ENCODE measurements at regions not wholly inside any gene's neighbourhood (a gene's known extent, or its start where the extent isn't known, plus 50 kb on each side); places are given as distances from the start of the nearest gene placed in this dataset.
"Not testable (repeated sequence)": the region's sequence is repeated elsewhere in the genome, so short reads cannot be mapped to it uniquely, and the experiment has no call there.

DNA sequence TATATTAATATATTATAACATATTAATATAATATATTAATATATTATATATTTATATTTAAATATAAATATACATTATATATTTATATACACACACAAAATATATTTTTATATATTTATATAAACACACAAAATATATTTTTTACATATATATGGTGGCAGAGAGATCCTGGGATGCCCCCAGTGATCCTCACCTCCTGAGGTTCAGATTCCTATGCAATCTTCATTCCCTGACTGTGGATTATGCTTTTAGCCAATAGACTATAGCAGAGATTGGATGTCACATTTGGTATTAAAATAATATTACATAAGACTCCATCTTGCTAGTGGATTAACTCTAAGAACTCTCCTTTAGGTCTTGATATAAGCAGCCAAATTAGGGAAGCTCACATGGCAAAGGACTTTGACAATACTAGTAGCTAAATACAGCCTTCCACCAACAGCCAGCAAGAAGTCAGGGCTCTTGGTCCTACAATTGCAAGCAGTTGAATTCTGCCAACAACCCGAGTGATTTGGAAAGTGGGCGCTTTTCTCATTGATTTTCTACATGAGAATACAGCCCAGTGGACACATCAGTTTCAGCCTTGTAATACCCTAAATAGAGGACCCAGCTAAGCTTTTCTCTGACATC lies 681.0 kb downstream of the C6orf118 start:
- TF ChIP-seq POLR2A (IDR thresholded peaks at IDR 0.05) (no peak), POLR2AphosphoS5 (IDR thresholded peaks at IDR 0.05) (no peak)
- TF ChIP-seq, protein P1, sequence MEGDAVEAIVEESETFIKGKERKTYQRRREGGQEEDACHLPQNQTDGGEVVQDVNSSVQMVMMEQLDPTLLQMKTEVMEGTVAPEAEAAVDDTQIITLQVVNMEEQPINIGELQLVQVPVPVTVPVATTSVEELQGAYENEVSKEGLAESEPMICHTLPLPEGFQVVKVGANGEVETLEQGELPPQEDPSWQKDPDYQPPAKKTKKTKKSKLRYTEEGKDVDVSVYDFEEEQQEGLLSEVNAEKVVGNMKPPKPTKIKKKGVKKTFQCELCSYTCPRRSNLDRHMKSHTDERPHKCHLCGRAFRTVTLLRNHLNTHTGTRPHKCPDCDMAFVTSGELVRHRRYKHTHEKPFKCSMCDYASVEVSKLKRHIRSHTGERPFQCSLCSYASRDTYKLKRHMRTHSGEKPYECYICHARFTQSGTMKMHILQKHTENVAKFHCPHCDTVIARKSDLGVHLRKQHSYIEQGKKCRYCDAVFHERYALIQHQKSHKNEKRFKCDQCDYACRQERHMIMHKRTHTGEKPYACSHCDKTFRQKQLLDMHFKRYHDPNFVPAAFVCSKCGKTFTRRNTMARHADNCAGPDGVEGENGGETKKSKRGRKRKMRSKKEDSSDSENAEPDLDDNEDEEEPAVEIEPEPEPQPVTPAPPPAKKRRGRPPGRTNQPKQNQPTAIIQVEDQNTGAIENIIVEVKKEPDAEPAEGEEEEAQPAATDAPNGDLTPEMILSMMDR (IDR thresholded peaks at IDR 0.05) = no peak
- H3K36me3 ChIP-seq = no peaks in the 10 kb centered on the region
- intact Hi-C loops (cut with DNase I) = no loop called here
- H3K27ac ChIP-seq = no peak overlapping the region
- DNase-seq (ENCODE audit: low spot score) = no peak
- no peaks in the 10 kb centered on the region for H3K27me3 ChIP-seq (replicated peaks; ENCODE audit: insufficient read depth)
- no peaks in the 10 kb centered on the region for H3K9me3 ChIP-seq
- no peak overlapping the region for H3K4me3 ChIP-seq
- H3K4me1 ChIP-seq (replicated peaks) = no peaks in the 10 kb centered on the region
- WGBS = 78% methylated on average over 2 of the region's 2 CpGs

DNA sequence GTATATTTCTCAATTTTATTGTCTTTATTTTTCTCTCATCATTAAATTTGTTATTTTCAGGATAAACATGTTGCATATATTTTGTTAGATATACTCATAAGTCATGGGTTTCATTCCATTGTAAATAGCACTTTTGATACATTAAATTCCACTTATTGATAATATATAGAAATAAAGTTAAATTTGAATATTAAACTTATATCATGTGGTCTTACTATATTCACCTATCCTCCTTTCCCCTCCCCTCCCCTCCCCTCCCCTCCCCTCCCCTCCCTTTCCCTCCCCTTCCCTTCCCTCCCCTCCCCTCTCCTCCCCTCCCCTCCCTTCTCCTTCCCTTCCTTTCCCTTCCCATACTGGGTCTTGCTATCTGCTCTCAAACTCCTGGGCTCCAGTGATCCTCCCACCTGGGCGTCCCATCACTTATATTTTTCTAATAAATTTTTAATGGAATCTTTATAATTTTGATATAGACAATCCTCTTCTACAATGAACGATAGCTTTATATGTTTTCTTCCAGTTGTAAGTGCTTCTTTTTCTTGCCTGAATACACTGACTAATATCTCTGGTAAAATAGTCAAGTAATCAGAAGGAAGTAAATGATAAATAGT lies 692.4 kb downstream of the C6orf118 start:
- intact Hi-C loops (cut with DNase I) = no loop called here
- Histone ChIP-seq H3K27me3 (replicated peaks; ENCODE audit: insufficient read depth) (no peaks in the 10 kb centered on the region), H3K4me1 (replicated peaks) (no peaks in the 10 kb centered on the region), H3K36me3 (no peaks in the 10 kb centered on the region), H3K4me3 (no peak overlapping the region), H3K27ac (no peak overlapping the region), H3K9me3 (no peaks in the 10 kb centered on the region)
- DNase-seq (ENCODE audit: low spot score) = no peak
- 81% methylated on average over 2 of the region's 2 CpGs for WGBS
- TF ChIP-seq POLR2AphosphoS5 (IDR thresholded peaks at IDR 0.05) = no peak
- no peak for TF ChIP-seq POLR2A (IDR thresholded peaks at IDR 0.05)
- TF ChIP-seq, protein P1 (IDR thresholded peaks at IDR 0.05) = no peak

DNA sequence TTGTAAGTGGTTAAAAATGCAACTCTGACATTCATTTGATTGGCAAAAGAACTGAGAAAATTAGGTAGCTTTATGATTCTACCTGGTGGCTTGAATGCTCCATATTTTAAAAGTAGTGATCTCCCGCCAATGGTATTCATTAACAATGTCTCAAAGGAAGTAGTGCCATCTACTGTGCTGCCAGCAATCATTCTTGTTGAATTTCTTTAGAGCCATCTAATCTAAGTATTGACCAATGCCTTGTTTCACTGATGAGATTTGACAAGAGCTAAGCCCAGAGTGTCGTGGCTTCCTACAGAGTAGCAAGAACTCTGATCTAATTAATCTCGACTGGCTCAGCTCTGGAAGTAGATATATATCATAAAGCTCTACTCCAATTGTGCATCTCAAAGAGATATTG lies 696.7 kb downstream of the C6orf118 start:
- Histone ChIP-seq H3K36me3 (no peaks in the 10 kb centered on the region), H3K4me1 (replicated peaks) (no peaks in the 10 kb centered on the region), H3K9me3 (no peaks in the 10 kb centered on the region), H3K27me3 (replicated peaks; ENCODE audit: insufficient read depth) (no peaks in the 10 kb centered on the region), H3K27ac (no peak overlapping the region), H3K4me3 (no peak overlapping the region)
- DNase-seq (ENCODE audit: low spot score) = no peak
- TF ChIP-seq POLR2A (IDR thresholded peaks at IDR 0.05) = no peak
- TF ChIP-seq, protein P1 (IDR thresholded peaks at IDR 0.05) = no peak
- TF ChIP-seq POLR2AphosphoS5 (IDR thresholded peaks at IDR 0.05) = no peak
- intact Hi-C loops (cut with DNase I) = no loop called here
- 58% methylated on average over 3 of the region's 3 CpGs for WGBS

DNA sequence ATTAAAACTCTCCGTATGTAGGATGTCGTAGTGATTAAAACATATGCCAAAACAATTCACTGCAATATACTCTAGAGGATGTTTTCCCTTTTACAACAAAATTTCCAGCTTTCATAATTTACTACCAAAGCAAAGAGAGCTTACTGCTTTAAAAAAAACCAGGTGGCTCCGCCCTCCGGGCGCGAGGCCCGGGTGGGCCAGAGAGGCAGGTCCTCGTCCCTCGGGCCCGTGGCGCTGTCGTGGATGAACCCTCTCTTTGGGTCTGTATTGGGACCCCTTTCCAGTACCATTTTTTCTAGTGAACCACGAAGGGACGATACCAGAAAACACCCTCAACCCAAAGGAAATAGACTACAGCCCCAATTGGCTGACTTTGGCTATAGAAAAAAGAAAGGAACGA lies 698.5 kb downstream of the C6orf118 start:
- H3K36me3 ChIP-seq; H3K4me1 ChIP-seq (replicated peaks); DNase-seq (ENCODE audit: low spot score); intact Hi-C loops (cut with DNase I); H3K4me3 ChIP-seq; H3K27ac ChIP-seq; H3K27me3 ChIP-seq (replicated peaks; ENCODE audit: insufficient read depth); H3K9me3 ChIP-seq: not testable (repeated sequence)
- 88% methylated on average over 15 of the region's 15 CpGs for WGBS

DNA sequence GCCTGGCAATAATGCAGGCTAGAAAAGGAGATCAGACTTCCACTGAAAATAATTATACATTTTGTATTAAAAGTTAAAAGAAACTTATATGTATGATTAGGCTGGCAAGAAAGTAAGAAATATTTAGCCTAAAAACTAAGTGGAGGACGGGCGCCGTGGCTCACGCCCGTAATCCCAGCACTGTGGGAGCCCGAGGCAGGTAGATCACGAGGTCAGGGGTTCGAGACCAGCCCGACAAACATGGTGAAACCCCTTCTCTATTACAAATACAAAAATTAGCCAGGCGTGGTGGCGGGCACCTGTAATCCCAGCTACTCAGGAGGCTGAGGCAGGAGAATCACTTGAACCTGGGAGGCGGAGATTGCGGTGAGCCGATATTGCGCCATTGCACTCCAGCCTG lies 707.0 kb downstream of the C6orf118 start:
- H3K4me1 ChIP-seq (replicated peaks); H3K27ac ChIP-seq; H3K27me3 ChIP-seq (replicated peaks; ENCODE audit: insufficient read depth); H3K9me3 ChIP-seq; intact Hi-C loops (cut with DNase I); H3K36me3 ChIP-seq; H3K4me3 ChIP-seq; DNase-seq (ENCODE audit: low spot score): not testable (repeated sequence)
- WGBS = 96% methylated on average over 15 of the region's 15 CpGs

DNA sequence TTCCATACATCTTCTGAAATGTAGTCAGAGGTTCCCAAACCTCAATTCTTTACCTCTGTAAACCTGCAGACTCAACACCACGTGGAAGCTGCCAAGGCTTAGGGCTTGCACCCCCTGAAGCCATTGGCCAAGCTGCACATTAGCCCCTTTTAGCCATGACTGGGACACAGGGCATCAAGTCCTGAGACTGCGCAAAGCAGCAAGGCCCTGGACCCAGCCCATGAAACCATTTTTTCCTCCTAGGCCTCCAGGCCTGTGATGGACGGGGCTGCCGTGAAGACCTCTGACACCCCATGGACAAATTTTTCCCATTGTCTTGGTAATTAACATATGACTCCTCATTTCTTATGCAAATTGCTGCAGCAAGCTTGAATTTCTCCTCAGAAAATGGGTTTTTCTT lies 727.8 kb downstream of the C6orf118 start:
- H3K27me3 ChIP-seq (replicated peaks; ENCODE audit: insufficient read depth) = no peaks in the 10 kb centered on the region
- 59% methylated on average over 4 of the region's 4 CpGs for WGBS
- no peaks in the 10 kb centered on the region for H3K36me3 ChIP-seq
- no peaks in the 10 kb centered on the region for H3K4me1 ChIP-seq (replicated peaks)
- no peak overlapping the region for H3K27ac ChIP-seq
- TF ChIP-seq, protein P1 (IDR thresholded peaks at IDR 0.05) = no peak
- TF ChIP-seq POLR2AphosphoS5 (IDR thresholded peaks at IDR 0.05) (no peak), POLR2A (IDR thresholded peaks at IDR 0.05) (no peak)
- H3K4me3 ChIP-seq = no peak overlapping the region
- H3K9me3 ChIP-seq = no peaks in the 10 kb centered on the region
- intact Hi-C loops (cut with DNase I) = no loop called here
- DNase-seq (ENCODE audit: low spot score) = no peak
